ENCODE measurements at regions not wholly inside any gene's neighbourhood (a gene's known extent, or its start where the extent isn't known, plus 50 kb on each side); places are given as distances from the start of the nearest gene placed in this dataset.

DNA sequence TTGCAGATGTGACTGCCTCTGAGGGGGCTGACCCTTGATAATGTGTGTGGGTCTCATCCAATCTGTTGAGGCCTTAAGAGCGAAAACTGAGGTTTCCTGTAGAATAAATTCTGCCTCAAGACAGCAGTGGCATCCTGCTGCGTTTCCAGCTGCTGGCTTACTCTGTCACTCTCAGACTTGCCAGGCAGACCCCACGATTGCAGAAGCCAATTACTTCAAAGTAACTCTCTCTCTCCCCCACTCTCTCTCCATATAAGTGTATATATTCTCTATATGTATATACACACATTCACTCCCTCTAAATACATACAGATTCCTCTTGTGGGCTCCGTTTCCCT is 152.5 kb upstream of the ALKAL2 start:
- no peak for TF ChIP-seq SNAI2 (CRISPR knock-in tag; IDR thresholded peaks at IDR 0.05)
- TF ChIP-seq ZNF8 (CRISPR knock-in tag; IDR thresholded peaks at IDR 0.05) = no peak
- TF ChIP-seq, protein P1, sequence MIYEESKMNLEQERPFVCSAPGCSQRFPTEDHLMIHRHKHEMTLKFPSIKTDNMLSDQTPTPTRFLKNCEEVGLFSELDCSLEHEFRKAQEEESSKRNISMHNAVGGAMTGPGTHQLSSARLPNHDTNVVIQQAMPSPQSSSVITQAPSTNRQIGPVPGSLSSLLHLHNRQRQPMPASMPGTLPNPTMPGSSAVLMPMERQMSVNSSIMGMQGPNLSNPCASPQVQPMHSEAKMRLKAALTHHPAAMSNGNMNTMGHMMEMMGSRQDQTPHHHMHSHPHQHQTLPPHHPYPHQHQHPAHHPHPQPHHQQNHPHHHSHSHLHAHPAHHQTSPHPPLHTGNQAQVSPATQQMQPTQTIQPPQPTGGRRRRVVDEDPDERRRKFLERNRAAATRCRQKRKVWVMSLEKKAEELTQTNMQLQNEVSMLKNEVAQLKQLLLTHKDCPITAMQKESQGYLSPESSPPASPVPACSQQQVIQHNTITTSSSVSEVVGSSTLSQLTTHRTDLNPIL (CRISPR knock-in tag; IDR thresholded peaks at IDR 0.05; ENCODE audit: low read depth) = no peak
- no peak for TF ChIP-seq ARNTL (CRISPR knock-in tag; IDR thresholded peaks at IDR 0.05; ENCODE audit: borderline replicate concordance, low read depth)
